SK-N-SH (cell line): ENCODE measurements at regions not wholly inside any gene's neighbourhood (a gene's known extent, or its start where the extent isn't known, plus 50 kb on each side); places are given as distances from the start of the nearest gene placed in this dataset.

Experiments
- RXRA ChIP-seq: IDR thresholded peaks from 2 replicates; pipeline ENCODE4 v1.4.0; 2012; ENCODE audit warnings: low read depth, mild to moderate bottlenecking, borderline replicate concordance
- TF ChIP-seq, protein P1 (sequence below): IDR thresholded peaks from 2 replicates; pipeline ENCODE4; 2012
- TF ChIP-seq, protein P2 (sequence below): fragments of 200-600 bp; sonication (generic); IDR thresholded peaks from 2 replicates; pipeline ENCODE4 v1.6.1; 2017; ENCODE audit warnings: antibody characterized with exemption, mild to moderate bottlenecking, moderate library complexity

DNA sequence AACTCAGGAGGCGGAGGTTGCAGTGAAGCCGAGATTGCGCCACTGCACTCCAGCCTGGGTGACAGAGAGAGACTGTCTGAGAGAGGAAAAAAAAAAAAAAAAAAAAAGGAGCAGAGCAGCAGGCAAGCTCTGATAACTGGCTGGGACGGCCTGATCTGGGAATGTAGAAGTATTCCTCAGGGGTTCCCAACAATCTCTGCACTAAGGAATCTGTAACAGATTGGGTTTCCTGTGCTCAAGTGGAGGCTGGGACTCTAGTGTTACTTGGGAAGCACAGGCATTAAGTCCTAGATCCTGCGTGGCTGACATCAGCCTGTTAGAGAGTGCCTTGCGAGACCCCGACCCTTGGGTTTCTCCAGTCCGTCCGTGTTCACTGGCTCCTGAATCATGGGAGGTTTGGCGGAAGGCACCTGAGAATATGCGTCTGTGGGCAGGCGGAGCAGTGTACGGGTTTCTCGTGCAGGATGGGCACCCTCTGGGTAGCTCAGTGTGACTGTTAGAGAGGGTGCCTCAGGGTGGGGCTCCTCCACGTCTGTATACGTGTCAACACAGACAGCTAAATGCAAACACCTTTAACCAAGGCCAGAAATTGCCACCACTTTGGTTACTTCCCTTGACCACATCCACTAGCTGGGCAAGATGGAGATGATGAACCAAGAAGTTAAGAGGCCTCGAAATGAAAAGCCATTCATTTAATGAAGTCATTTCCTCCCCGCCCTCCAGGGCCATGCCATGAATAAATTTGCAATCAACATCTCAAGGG, 174.9 kb upstream of the RPL38 start:
- TF ChIP-seq, protein P1, sequence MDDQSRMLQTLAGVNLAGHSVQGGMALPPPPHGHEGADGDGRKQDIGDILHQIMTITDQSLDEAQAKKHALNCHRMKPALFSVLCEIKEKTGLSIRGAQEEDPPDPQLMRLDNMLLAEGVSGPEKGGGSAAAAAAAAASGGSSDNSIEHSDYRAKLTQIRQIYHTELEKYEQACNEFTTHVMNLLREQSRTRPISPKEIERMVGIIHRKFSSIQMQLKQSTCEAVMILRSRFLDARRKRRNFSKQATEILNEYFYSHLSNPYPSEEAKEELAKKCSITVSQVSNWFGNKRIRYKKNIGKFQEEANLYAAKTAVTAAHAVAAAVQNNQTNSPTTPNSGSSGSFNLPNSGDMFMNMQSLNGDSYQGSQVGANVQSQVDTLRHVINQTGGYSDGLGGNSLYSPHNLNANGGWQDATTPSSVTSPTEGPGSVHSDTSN = no peak
- TF ChIP-seq RXRA = no peak
- TF ChIP-seq, protein P2, sequence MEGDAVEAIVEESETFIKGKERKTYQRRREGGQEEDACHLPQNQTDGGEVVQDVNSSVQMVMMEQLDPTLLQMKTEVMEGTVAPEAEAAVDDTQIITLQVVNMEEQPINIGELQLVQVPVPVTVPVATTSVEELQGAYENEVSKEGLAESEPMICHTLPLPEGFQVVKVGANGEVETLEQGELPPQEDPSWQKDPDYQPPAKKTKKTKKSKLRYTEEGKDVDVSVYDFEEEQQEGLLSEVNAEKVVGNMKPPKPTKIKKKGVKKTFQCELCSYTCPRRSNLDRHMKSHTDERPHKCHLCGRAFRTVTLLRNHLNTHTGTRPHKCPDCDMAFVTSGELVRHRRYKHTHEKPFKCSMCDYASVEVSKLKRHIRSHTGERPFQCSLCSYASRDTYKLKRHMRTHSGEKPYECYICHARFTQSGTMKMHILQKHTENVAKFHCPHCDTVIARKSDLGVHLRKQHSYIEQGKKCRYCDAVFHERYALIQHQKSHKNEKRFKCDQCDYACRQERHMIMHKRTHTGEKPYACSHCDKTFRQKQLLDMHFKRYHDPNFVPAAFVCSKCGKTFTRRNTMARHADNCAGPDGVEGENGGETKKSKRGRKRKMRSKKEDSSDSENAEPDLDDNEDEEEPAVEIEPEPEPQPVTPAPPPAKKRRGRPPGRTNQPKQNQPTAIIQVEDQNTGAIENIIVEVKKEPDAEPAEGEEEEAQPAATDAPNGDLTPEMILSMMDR = no peak
